Smooth muscle cell (in vitro differentiated cells): ENCODE measurements at regions not wholly inside any gene's neighbourhood (a gene's known extent, or its start where the extent isn't known, plus 50 kb on each side); places are given as distances from the start of the nearest gene placed in this dataset.

ENCODE experiments used
- DNase-seq: peaks from one replicate; lab custom pipeline; 2025; ENCODE audit not compliant: unreplicated experiment; lab: John Stamatoyannopoulos, UW
- H2AFZ ChIP-seq: fragments of 200-600 bp; sonication (generic); 2 replicates; pipeline ENCODE4 v1.6.0; 2016; ENCODE audit warnings: antibody characterized with exemption, low read depth, mild to moderate bottlenecking
- H3F3A ChIP-seq: fragments of 200-600 bp; sonication (generic); 2 replicates; pipeline ENCODE4 v1.6.0; 2017; ENCODE audit warnings: antibody characterized with exemption, low read depth
- H3K27ac ChIP-seq: fragments of 200-600 bp; sonication (generic); 2 replicates; pipeline ENCODE4 v1.5.1; 2016; ENCODE audit warnings: low read depth, mild to moderate bottlenecking
- H3K27me3 ChIP-seq: fragments of 200-600 bp; sonication (generic); 2 replicates; pipeline ENCODE4 v1.6.1; 2016; ENCODE audit warnings: low read depth, mild to moderate bottlenecking
- H3K36me3 ChIP-seq: fragments of 200-600 bp; sonication (generic); 2 replicates; pipeline ENCODE4 v1.5.1; 2016; ENCODE audit warnings: low read depth
- H3K4me1 ChIP-seq: fragments of 200-600 bp; sonication (generic); 2 replicates; pipeline ENCODE4 v1.5.1; 2016; ENCODE audit warnings: low read depth
- H3K4me2 ChIP-seq: fragments of 200-600 bp; sonication (generic); 2 replicates; pipeline ENCODE4 v1.6.0; 2016; ENCODE audit warnings: mild to moderate bottlenecking
- H3K4me3 ChIP-seq: fragments of 200-600 bp; sonication (generic); 2 replicates; pipeline ENCODE4 v1.5.1; 2016; ENCODE audit warnings: mild to moderate bottlenecking
- H3K79me2 ChIP-seq: fragments of 200-600 bp; sonication (generic); 2 replicates; pipeline ENCODE4 v1.6.0; 2016; ENCODE audit warnings: low read depth, mild to moderate bottlenecking
- H3K9ac ChIP-seq: fragments of 200-600 bp; sonication (generic); 2 replicates; pipeline ENCODE4 v1.6.0; 2016; ENCODE audit warnings: low read depth
- H3K9me3 ChIP-seq: fragments of 200-600 bp; sonication (generic); replicated peaks from 2 replicates; pipeline ENCODE4 v1.5.1; 2016; ENCODE audit warnings: low read depth
- H4K20me1 ChIP-seq: fragments of 200-600 bp; sonication (generic); 2 replicates; pipeline ENCODE4 v1.6.0; 2016; ENCODE audit warnings: low read depth
- CTCF ChIP-seq: fragments of 200-600 bp; sonication (generic); IDR thresholded peaks from 2 replicates; pipeline ENCODE4 v1.5.1; 2017; ENCODE audit warnings: borderline replicate concordance, mild to moderate bottlenecking, antibody characterized with exemption; ENCODE audit not compliant: insufficient read depth, poor library complexity, severe bottlenecking
- WGBS: methylation state at CpG from one replicate; pipeline ENCODE4 v1.1.7; 2016; ENCODE audit warnings: low lambda C conversion rate; 5-methylcytosine and 5-hydroxymethylcytosine counted together

GRCh38 chrX:40485102-40485826 lies 95.5 kb upstream of the ATP6AP2 start:
- 78% methylated on average over 6 of the region's 6 CpGs for WGBS

GRCh38 chrX:40484408-40485091 lies 96.2 kb upstream of the ATP6AP2 start:
- peaks cover 3% of the 10 kb centered on the region for H3K4me1 ChIP-seq
- DNase-seq: no peak
- no peaks in the 10 kb centered on the region for H3K79me2 ChIP-seq
- no peak for TF ChIP-seq CTCF
- H4K20me1 ChIP-seq: no peaks in the 10 kb centered on the region
- no peak overlapping the region for H3K4me2 ChIP-seq
- no peak overlapping the region for H2AFZ ChIP-seq
- H3K9ac ChIP-seq: no peak overlapping the region
- no peaks in the 10 kb centered on the region for H3K27me3 ChIP-seq
- no peaks in the 10 kb centered on the region for H3K36me3 ChIP-seq
- no peaks in the 10 kb centered on the region for H3K9me3 ChIP-seq
- no peak overlapping the region for H3K4me3 ChIP-seq
- no peak overlapping the region for H3K27ac ChIP-seq
- H3F3A ChIP-seq: no peaks in the 10 kb centered on the region
- WGBS: 48% methylated on average over 8 of the region's 8 CpGs

More at GRCh38 chrX:40485102-40485826, 95.5 kb upstream of the ATP6AP2 start:
- Histone ChIP-seq H3K27me3 (no peaks in the 10 kb centered on the region), H3K4me2 (no peak overlapping the region), H3F3A (no peaks in the 10 kb centered on the region), H3K9me3 (no peaks in the 10 kb centered on the region), H3K9ac (no peak overlapping the region), H3K4me3 (no peak overlapping the region), H4K20me1 (no peaks in the 10 kb centered on the region), H3K79me2 (no peaks in the 10 kb centered on the region), H2AFZ (no peak overlapping the region), H3K4me1 (peaks cover 3% of the 10 kb centered on the region), H3K27ac (no peak overlapping the region), H3K36me3 (no peaks in the 10 kb centered on the region)
- DNase-seq: no peak
- TF ChIP-seq CTCF: no peak

- no peak overlapping the region for H3K9ac ChIP-seq
- no peaks in the 10 kb centered on the region for H3K9me3 ChIP-seq
- TF ChIP-seq CTCF: no peak
- H3F3A ChIP-seq: no peaks in the 10 kb centered on the region
- no peak overlapping the region for H2AFZ ChIP-seq
- H3K4me1 ChIP-seq: peaks cover 3% of the 10 kb centered on the region
- no peak overlapping the region for H3K27ac ChIP-seq
- 83% methylated on average over 2 of the region's 2 CpGs for WGBS
- DNase-seq: no peak
- H3K4me3 ChIP-seq: no peak overlapping the region
- H3K4me2 ChIP-seq: no peak overlapping the region
- H4K20me1 ChIP-seq: no peaks in the 10 kb centered on the region
- no peaks in the 10 kb centered on the region for H3K79me2 ChIP-seq
- H3K27me3 ChIP-seq: no peaks in the 10 kb centered on the region
- H3K36me3 ChIP-seq: no peaks in the 10 kb centered on the region
Measured at GRCh38 chrX:40483502-40483901, 97.3 kb upstream of the ATP6AP2 start.
